Motor neuron (in vitro differentiated cells): ENCODE measurements at regions not wholly inside any gene's neighbourhood (a gene's known extent, or its start where the extent isn't known, plus 50 kb on each side); places are given as distances from the start of the nearest gene placed in this dataset.

ENCODE experiments used
- ATAC-seq, 8 experiments: fragments of 200-7000 bp; cut with Tn5 transposase; replicated peaks in 6 of 8; 2 replicates each; pipeline ENCODE4 v1.8.0; 2021; ENCODE audit warnings: mild to moderate bottlenecking in 8 of 8, moderate library complexity in 8 of 8
- H3K27ac ChIP-seq, 2 donors: fragments of 250-450 bp; sonication (Bioruptor Pico); 2 replicates each; pipeline ENCODE4 v1.9.0; 2021; ENCODE audit warnings: antibody characterized with exemption in 2 of 2, mild to moderate bottlenecking in 2 of 2, moderate library complexity in 1 of 2
- H3K4me1 ChIP-seq, 2 donors: fragments of 250-450 bp; sonication (Bioruptor Pico); replicated peaks in 1 of 2; 2 replicates each; pipeline ENCODE4 v1.6.1; 2021; ENCODE audit warnings: antibody characterized with exemption in 2 of 2, mild to moderate bottlenecking in 2 of 2, moderate library complexity in 1 of 2
- H3K4me3 ChIP-seq, 5 donors: fragments of 250-450 bp; sonication (Bioruptor Pico); 2 replicates each; pipeline ENCODE4 v1.9.0; 2021; ENCODE audit warnings: antibody characterized with exemption in 5 of 5, mild to moderate bottlenecking in 5 of 5, moderate library complexity in 4 of 5
- WGBS, 10 experiments: fragments of 450-650 bp; shearing (Covaris generic); methylation state at CpG; one replicate each; pipeline ENCODE4 v1.0.0; 2022; 5-methylcytosine and 5-hydroxymethylcytosine counted together
- in situ Hi-C, 9 experiments: fragments of 400-800 bp; cut with MboI; loops; one replicate each; pipeline ENCODE4 v1.15.0; 2021; ENCODE audit warnings: low sequenced_read_pairs in 9 of 9, low pct_unique_long_range_greater_than_20kb in 2 of 9; ENCODE audit not compliant: unreplicated experiment in 9 of 9

GRCh38 chr13:92938486-92939020, 288.1 kb upstream of the GPC6 start:
- WGBS, 10 experiments, result 54 to 96% (median 88%) methylated on average over 1 to 8 of the region's 8 CpGs

GRCh38 chr13:92941167-92941566, 285.4 kb upstream of the GPC6 start:
- ATAC-seq, result no peak
- Histone ChIP-seq H3K4me3 (no peak overlapping the region), H3K4me1 (no peaks in the 10 kb centered on the region), H3K27ac (no peak overlapping the region)
- in situ Hi-C loops, result no loop called here

More at GRCh38 chr13:92938486-92939020, 288.1 kb upstream of the GPC6 start:
- no peak overlapping the region for H3K27ac ChIP-seq
- ATAC-seq, result no peak
- no peaks in the 10 kb centered on the region for H3K4me1 ChIP-seq
- in situ Hi-C loops, result no loop called here
- no peak overlapping the region for H3K4me3 ChIP-seq

- in situ Hi-C loops, result no loop called here
- Histone ChIP-seq H3K4me1 (peaks cover 4 to 18% of the 10 kb centered on the region in 2 donors), H3K4me3 (no peak overlapping the region), H3K27ac (no peak overlapping the region)
- peak in 5 of 8 experiments; percentile 32 to 89 (median 78) for ATAC-seq
- WGBS, 10 experiments, result 11 to 100% (median 65%) methylated on average over 1 to 2 of the region's 2 CpGs; no CpG with 5 or more reads in 2 of the 10 experiments
Measured at GRCh38 chr13:92947770-92948434, 278.7 kb upstream of the GPC6 start.

- no peak overlapping the region for H3K4me3 ChIP-seq
- 23 to 100% (median 56%) methylated on average over 1 to 2 of the region's 2 CpGs; no CpG with 5 or more reads in 2 of the 10 experiments for WGBS, 10 experiments
- peaks cover 4 to 23% of the 10 kb centered on the region in 2 donors for H3K4me1 ChIP-seq
- H3K27ac ChIP-seq, result no peak overlapping the region
- in situ Hi-C loops, result no loop called here
- no peak for ATAC-seq
Measured at GRCh38 chr13:92950771-92951170, 275.8 kb upstream of the GPC6 start.

- H3K4me1 ChIP-seq, result peaks cover 4 to 23% of the 10 kb centered on the region in 2 donors
- peak in 5 of 8 experiments; percentile 47 to 87 (median 70) for ATAC-seq
- WGBS, 10 experiments, result 22 to 92% (median 68%) methylated on average over 2 to 7 of the region's 7 CpGs
- H3K4me3 ChIP-seq, result no peak overlapping the region
- peak overlapping the region in 1 of 2 donors; percentile 20 for H3K27ac ChIP-seq
- in situ Hi-C loops, result no loop called here
Measured at GRCh38 chr13:92951273-92951890, 275.2 kb upstream of the GPC6 start.

- Histone ChIP-seq H3K4me3 (no peak overlapping the region), H3K27ac (no peak overlapping the region), H3K4me1 (peaks cover 4 to 23% of the 10 kb centered on the region in 2 donors)
- in situ Hi-C loops, result no loop called here
- ATAC-seq, result no peak
- 3 to 100% (median 71%) methylated on average over 1 to 4 of the region's 4 CpGs for WGBS, 10 experiments
Measured at GRCh38 chr13:92952161-92952560, 274.4 kb upstream of the GPC6 start.

GRCh38 chr13:92954746-92955145, 271.9 kb upstream of the GPC6 start:
- in situ Hi-C loops, result no loop called here
- Histone ChIP-seq H3K27ac (no peak overlapping the region), H3K4me1 (peaks cover 0 to 15% of the 10 kb centered on the region in 2 donors), H3K4me3 (no peak overlapping the region)
- ATAC-seq, result no peak
- WGBS, 10 experiments, result 4 to 95% (median 87%) methylated on average over 3 to 5 of the region's 5 CpGs

- WGBS, 10 experiments, result 20 to 100% (median 90%) methylated on average over 1 to 2 of the region's 8 CpGs; no CpG with 5 or more reads in 7 of the 10 experiments
- no peak overlapping the region for H3K4me3 ChIP-seq
- H3K27ac ChIP-seq, result no peak overlapping the region
- H3K4me1 ChIP-seq, result peaks cover 0 to 1% of the 10 kb centered on the region in 2 donors
- in situ Hi-C loops, result no loop called here
- ATAC-seq, result no peak
Measured at GRCh38 chr13:92959790-92960189, 266.8 kb upstream of the GPC6 start.

- no peak overlapping the region for H3K4me3 ChIP-seq
- H3K27ac ChIP-seq, result no peak overlapping the region
- no peaks in the 10 kb centered on the region for H3K4me1 ChIP-seq
- 38 to 100% (median 85%) methylated on average over 1 of the region's 1 CpG; no CpG with 5 or more reads in 2 of the 10 experiments for WGBS, 10 experiments
- in situ Hi-C loops, result no loop called here
- ATAC-seq, result no peak
Measured at GRCh38 chr13:92963029-92963428, 263.6 kb upstream of the GPC6 start.

- WGBS, 10 experiments, result 21 to 100% (median 97%) methylated on average over 1 to 8 of the region's 8 CpGs
- no peak overlapping the region for H3K27ac ChIP-seq
- no peak overlapping the region for H3K4me3 ChIP-seq
- in situ Hi-C loops, result no loop called here
- no peaks in the 10 kb centered on the region for H3K4me1 ChIP-seq
- ATAC-seq, result no peak
Measured at GRCh38 chr13:92966341-92966740, 260.3 kb upstream of the GPC6 start.

GRCh38 chr13:92966900-92967299, 259.7 kb upstream of the GPC6 start:
- H3K4me1 ChIP-seq, result no peaks in the 10 kb centered on the region
- no peak overlapping the region for H3K27ac ChIP-seq
- in situ Hi-C loops, result no loop called here
- no peak for ATAC-seq
- 0 to 100% (median 61%) methylated on average over 1 to 6 of the region's 6 CpGs for WGBS, 10 experiments
- H3K4me3 ChIP-seq, result no peak overlapping the region

- in situ Hi-C loops, result no loop called here
- Histone ChIP-seq H3K4me3 (no peak overlapping the region), H3K4me1 (no peaks in the 10 kb centered on the region), H3K27ac (no peak overlapping the region)
- 17 to 100% (median 60%) methylated on average over 1 to 3 of the region's 3 CpGs; no CpG with 5 or more reads in 1 of the 10 experiments for WGBS, 10 experiments
- ATAC-seq, result peak in 2 of 8 experiments; percentile 49 to 53
Measured at GRCh38 chr13:92967923-92968322, 258.7 kb upstream of the GPC6 start.

- no peaks in the 10 kb centered on the region for H3K4me1 ChIP-seq
- 19 to 100% (median 83%) methylated on average over 1 to 3 of the region's 3 CpGs; no CpG with 5 or more reads in 1 of the 10 experiments for WGBS, 10 experiments
- no peak overlapping the region for H3K27ac ChIP-seq
- H3K4me3 ChIP-seq, result no peak overlapping the region
- in situ Hi-C loops, result no loop called here
- ATAC-seq, result peak in 1 of 8 experiments; percentile 45
Measured at GRCh38 chr13:92972751-92973150, 253.9 kb upstream of the GPC6 start.
